GM21423 (cell line): ENCODE measurements at regions not wholly inside any gene's neighbourhood (a gene's known extent, or its start where the extent isn't known, plus 50 kb on each side); places are given as distances from the start of the nearest gene placed in this dataset.
"Not testable (repeated sequence)": the region's sequence is repeated elsewhere in the genome, so short reads cannot be mapped to it uniquely, and the experiment has no call there.

Experiments used
- ATAC-seq: cut with Tn5 transposase; IDR thresholded peaks from one replicate; pipeline ENCODE4 v1.9.1; 2021; ENCODE audit warnings: mild to moderate bottlenecking, moderate library complexity; ENCODE audit not compliant: unreplicated experiment

DNA sequence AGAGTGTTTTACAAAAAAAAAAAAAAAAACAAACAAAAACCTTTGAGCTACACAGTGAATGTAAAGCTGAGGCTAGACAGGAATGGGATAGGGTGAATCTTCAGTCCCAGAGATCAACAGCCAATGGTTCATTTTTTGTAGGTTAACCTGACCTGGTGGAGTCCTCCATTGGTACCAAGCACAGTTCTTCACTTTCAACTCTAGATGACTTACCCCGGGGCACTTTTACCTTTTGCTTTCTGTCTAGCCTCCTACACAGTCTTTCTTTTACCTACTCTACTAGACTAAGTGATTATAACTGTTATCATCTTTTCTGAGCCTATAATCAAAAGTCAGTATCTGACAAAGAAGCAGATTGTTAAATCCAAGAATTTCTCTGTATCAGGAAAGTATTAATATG is 50.9 kb downstream of the ANXA2R start:
- no peak for ATAC-seq

DNA sequence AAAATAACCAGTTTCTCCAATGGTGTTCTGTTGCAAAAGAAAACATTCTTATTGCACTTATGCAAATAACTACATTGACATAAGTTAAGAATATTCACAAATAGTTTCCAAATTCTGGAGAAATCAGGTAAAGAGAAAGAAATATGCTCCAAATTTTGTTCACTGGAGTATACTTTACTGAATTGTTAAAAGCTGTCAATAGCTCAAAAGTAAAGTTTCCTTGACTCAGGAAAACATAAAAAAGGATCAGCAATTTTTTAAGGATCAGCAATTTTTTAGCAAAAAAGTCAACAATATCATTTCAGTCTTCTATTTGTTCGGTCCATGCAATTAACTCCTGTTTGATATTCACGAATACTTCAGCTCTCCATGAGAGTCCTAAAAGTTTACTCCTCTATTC is 51.6 kb downstream of the ANXA2R start:
- ATAC-seq = no peak

GRCh38 chr5:42985129-42986037 is 54.7 kb downstream of the ANXA2R start:
- no peak for ATAC-seq

GRCh38 chr5:42984307-42984706 is 55.8 kb downstream of the ANXA2R start:
- ATAC-seq = no peak

DNA sequence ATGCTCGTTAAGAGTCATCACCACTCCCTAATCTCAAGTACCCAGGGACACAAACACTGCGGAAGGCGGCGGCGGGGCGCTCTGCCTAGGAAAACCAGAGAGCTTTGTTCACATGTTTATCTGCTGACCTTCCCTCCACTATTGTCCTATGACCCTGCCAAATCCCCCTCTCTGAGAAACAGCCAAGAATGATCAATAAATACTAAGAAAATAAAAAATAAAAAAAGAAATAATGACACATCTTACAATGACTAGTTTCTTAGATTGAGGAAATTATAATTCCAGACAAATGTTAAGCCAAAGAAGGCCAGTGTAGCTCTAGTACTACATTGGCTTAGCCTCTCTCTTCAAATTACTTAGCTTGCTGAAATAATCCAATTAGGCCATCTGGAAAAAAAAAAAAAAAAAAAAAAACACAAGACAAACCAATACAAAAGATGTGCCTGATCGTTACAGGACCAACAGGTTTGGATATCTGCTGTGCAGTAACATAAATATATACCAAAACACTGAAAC is 58.0 kb downstream of the ANXA2R start:
- ATAC-seq = no peak

DNA sequence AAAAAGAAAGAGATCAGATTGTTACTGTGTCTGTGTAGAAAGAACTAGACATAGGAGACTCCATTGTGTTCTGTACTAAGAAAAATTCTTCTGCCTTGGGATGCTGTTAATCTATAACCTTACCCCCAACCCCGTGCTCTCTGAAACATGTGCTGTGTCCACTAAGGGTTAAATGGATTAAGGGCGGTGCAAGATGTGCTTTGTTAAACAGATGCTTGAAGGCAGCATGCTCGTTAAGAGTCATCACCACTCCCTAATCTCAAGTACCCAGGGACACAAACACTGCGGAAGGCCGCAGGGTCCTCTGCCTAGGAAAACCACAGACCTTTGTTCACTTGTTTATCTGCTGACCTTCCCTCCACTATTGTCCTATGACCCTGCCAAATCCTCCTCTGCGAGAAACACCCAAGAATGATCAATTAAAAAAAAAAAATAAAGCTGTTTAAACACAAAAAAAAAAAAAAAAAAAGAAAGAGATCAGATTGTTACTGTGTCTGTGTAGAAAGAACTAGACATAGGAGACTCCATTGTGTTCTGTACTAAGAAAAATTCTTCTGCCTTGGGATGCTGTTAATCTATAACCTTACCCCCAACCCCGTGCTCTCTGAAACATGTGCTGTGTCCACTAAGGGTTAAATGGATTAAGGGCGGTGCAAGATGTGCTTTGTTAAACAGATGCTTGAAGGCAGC is 58.6 kb downstream of the ANXA2R start:
- not testable (repeated sequence) for ATAC-seq

GRCh38 chr5:42981015-42981414 is 59.1 kb downstream of the ANXA2R start:
- ATAC-seq = not testable (repeated sequence)

DNA sequence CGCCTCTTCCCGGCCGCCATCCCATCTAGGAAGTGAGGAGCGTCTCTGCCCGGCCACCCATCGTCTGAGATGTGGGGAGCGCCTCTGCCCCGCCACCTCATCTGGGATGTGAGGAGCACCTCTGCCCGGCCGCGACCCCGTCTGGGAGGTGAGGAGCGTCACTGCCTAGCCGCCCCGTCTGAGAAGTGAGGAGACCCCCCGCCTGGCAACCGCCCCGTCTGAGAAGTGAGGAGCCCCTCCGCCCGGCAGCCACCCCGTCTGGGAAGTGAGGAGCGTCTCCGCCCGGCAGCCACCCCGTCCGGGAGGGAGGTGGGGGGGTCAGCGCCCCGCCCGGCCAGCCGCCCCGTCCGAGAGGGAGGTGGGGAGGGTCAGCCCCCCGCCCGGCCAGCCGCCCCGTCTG is 59.7 kb downstream of the ANXA2R start:
- not testable (repeated sequence) for ATAC-seq

DNA sequence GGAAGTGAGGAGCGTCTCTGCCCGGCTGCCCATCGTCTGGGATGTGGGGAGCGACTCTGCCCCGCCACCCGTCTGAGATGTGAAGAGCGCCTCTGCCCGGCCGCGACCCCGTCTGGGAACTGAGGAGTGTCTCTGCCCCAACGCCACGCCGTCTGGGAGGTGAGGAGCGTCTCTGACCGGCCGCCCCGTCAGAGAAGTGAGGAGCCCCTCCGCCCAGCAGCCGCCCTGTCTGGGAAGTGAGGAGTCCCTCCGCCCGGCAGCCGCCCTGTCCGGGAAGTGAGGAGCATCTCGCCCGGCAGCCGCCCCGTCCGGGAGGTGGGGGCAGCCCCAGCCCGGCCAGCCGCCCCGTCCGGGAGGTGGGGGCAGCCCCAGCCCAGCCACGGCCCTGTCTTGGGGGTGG is 60.9 kb downstream of the ANXA2R start:
- not testable (repeated sequence) for ATAC-seq

GRCh38 chr5:42974536-42974935 is 65.6 kb downstream of the ANXA2R start:
- ATAC-seq = no peak

- no peak for ATAC-seq
Measured at GRCh38 chr5:42970636-42971559, 69.2 kb downstream of the ANXA2R start.

GRCh38 chr5:42965934-42966333 is 74.2 kb downstream of the ANXA2R start:
- no peak for ATAC-seq

DNA sequence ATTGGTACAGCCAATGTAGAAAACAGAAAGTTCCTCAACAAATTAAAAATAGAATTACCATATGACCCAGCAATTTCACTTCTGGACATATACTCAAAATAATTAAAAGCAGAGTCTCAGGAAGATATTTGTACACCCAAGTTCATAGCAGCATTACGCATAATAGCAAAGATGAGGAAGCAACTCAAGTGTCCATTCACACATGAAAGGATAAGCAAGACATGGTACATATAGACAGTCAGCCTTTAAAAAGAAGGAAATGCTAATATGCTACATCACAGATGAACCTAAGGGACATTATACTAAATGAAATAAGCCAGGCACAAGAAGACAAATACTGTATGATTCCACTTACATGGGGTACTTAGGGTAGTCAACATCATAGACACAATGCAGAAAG is 76.7 kb downstream of the ANXA2R start:
- no peak for ATAC-seq

GRCh38 chr5:42962124-42962523 is 78.0 kb downstream of the ANXA2R start:
- ATAC-seq = no peak

- ATAC-seq = no peak
Measured at GRCh38 chr5:42960506-42960905, 79.6 kb downstream of the ANXA2R start.

DNA sequence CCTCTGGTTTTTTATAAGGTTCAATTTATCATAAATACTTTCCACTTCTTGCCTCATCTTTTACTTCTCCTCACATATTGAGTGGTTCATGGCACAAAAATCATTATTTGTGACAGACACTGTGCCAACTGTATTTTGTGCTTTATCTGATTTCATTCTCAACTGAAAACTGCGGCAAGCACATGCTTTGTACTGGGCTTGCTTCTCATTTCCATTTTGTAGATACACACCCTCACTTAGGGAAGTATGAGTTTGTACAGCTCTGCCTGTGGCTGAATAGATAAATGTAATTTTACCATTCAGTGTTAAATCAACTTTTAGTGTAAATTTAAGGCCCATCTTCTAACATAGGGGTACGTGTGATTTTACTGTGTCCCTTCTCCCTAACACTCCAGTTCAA is 83.6 kb downstream of the ANXA2R start:
- ATAC-seq = no peak

DNA sequence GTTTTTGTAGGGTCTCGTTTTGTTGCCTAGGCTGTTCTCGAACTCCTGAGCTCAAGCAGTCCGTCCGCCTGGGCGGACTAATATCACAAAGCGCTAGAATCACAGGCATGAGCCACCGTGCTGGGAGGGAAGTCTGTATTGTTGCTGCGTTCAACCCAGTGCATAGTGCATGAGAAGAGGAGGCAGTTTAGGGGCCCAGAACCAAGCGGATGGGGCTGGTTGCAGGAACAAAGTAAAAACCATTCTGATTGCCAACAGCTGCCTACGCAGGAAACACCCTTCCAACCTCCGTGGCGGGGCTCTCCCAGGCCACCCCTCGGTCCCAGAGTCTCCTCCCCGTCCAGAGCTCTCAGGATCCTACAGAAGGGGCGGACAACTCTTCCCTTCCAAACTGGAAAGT is 87.1 kb downstream of the ANXA2R start:
- ATAC-seq = no peak

- no peak for ATAC-seq
Measured at GRCh38 chr5:42952578-42952974, 87.5 kb downstream of the ANXA2R start.

DNA sequence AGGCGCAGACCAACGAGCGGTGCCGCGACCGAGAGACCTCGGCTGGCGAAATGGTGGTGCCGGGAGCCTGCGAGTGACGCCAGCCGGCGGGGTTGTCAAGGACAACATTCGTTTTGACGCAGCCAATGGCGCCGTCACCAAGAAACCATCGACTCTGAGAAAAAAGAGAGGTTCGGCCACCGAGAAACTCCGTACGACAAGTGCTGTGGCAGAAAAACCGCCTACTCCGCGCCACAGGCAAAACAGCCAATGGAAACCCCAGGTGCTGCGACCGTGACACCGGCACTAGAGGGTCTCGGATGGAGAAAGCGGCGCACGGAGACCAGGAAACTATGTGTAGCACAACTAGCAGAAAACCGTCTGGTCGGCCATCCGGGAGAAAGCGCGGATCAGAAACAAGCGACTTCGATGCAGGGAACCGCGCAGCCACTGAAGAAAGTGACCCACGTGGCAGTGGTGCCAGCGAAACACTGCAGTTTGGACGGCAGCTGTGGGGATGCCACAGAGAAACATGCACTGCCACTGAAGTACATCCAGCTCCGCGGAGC is 88.8 kb downstream of the ANXA2R start:
- ATAC-seq = peak; percentile 28

- peak; percentile 31 for ATAC-seq
Measured at GRCh38 chr5:42950456-42951292, 89.4 kb downstream of the ANXA2R start.
